ENCODE measurements at regions not wholly inside any gene's neighbourhood (a gene's known extent, or its start where the extent isn't known, plus 50 kb on each side); places are given as distances from the start of the nearest gene placed in this dataset.

- H3K4me3 ChIP-seq (ENCODE audit: low read length) = no peak overlapping the region
- no peaks in the 10 kb centered on the region for H3F3A ChIP-seq (ENCODE audit: insufficient read depth, low read length, poor library complexity, severe bottlenecking)
- H2AFZ ChIP-seq (ENCODE audit: low read depth, low read length) = no peak overlapping the region
- no peak for TF ChIP-seq EZH2 (IDR thresholded peaks at IDR 0.05; ENCODE audit: borderline replicate concordance, insufficient read depth, low read length, poor library complexity, severe bottlenecking)
- TF ChIP-seq TAF1 (IDR thresholded peaks at IDR 0.05; ENCODE audit: low read depth) = no peak
- no peak for TF ChIP-seq EP300 (conservative IDR thresholded peaks at IDR 0.05; ENCODE audit: poor library complexity, severe bottlenecking)
- TF ChIP-seq SMC3 (conservative IDR thresholded peaks at IDR 0.05; ENCODE audit: poor library complexity) = no peak
- no peak for TF ChIP-seq POLR2AphosphoS5 (IDR thresholded peaks at IDR 0.05)
- TF ChIP-seq MXI1 (conservative IDR thresholded peaks at IDR 0.05; ENCODE audit: poor library complexity, severe bottlenecking) = no peak
- TF ChIP-seq RAD21 (conservative IDR thresholded peaks at IDR 0.05) = no peak
- TF ChIP-seq REST (IDR thresholded peaks at IDR 0.05; ENCODE audit: borderline replicate concordance) = no peak
- TF ChIP-seq, protein P1, sequence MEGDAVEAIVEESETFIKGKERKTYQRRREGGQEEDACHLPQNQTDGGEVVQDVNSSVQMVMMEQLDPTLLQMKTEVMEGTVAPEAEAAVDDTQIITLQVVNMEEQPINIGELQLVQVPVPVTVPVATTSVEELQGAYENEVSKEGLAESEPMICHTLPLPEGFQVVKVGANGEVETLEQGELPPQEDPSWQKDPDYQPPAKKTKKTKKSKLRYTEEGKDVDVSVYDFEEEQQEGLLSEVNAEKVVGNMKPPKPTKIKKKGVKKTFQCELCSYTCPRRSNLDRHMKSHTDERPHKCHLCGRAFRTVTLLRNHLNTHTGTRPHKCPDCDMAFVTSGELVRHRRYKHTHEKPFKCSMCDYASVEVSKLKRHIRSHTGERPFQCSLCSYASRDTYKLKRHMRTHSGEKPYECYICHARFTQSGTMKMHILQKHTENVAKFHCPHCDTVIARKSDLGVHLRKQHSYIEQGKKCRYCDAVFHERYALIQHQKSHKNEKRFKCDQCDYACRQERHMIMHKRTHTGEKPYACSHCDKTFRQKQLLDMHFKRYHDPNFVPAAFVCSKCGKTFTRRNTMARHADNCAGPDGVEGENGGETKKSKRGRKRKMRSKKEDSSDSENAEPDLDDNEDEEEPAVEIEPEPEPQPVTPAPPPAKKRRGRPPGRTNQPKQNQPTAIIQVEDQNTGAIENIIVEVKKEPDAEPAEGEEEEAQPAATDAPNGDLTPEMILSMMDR (IDR thresholded peaks at IDR 0.05; ENCODE audit: poor library complexity, severe bottlenecking) = no peak
- H3K36me3 ChIP-seq (ENCODE audit: insufficient read depth, low read length) = no peaks in the 10 kb centered on the region
- H3K9ac ChIP-seq (ENCODE audit: low read length) = no peak overlapping the region
- H3K27ac ChIP-seq (ENCODE audit: low read length) = no peak overlapping the region
- H3K27me3 ChIP-seq (ENCODE audit: insufficient read depth, low read depth, low read length) = no peaks in the 10 kb centered on the region
- H3K79me2 ChIP-seq (replicated peaks; ENCODE audit: insufficient read depth, low read length) = no peaks in the 10 kb centered on the region
- H3K4me2 ChIP-seq (ENCODE audit: low read length) = no peak overlapping the region
- H3K9me2 ChIP-seq (ENCODE audit: insufficient read depth, low read length) = no peaks in the 10 kb centered on the region
- H3K9me3 ChIP-seq (ENCODE audit: low read length) = no peaks in the 10 kb centered on the region
- H4K20me1 ChIP-seq (ENCODE audit: insufficient read depth) = no peaks in the 10 kb centered on the region
These were observed 64.2 kb upstream of the BTN3A2 start for GRCh38 chr6:26300828-26301227.

GRCh38 chr6:26301638-26302037 lies 63.4 kb upstream of the BTN3A2 start:
- Histone ChIP-seq H3K79me2 (replicated peaks; ENCODE audit: insufficient read depth, low read length) (no peaks in the 10 kb centered on the region), H3K27me3 (ENCODE audit: insufficient read depth, low read depth, low read length) (no peaks in the 10 kb centered on the region), H3K36me3 (ENCODE audit: insufficient read depth, low read length) (no peaks in the 10 kb centered on the region), H4K20me1 (ENCODE audit: insufficient read depth) (no peaks in the 10 kb centered on the region), H3K9me2 (ENCODE audit: insufficient read depth, low read length) (no peaks in the 10 kb centered on the region), H3F3A (ENCODE audit: insufficient read depth, low read length, poor library complexity, severe bottlenecking) (no peaks in the 10 kb centered on the region), H2AFZ (ENCODE audit: low read depth, low read length) (no peak overlapping the region), H3K27ac (ENCODE audit: low read length) (no peak overlapping the region), H3K4me3 (ENCODE audit: low read length) (no peak overlapping the region), H3K9ac (ENCODE audit: low read length) (no peak overlapping the region), H3K9me3 (ENCODE audit: low read length) (no peaks in the 10 kb centered on the region), H3K4me2 (ENCODE audit: low read length) (no peak overlapping the region)
- no peak for TF ChIP-seq SMC3 (conservative IDR thresholded peaks at IDR 0.05; ENCODE audit: poor library complexity)
- TF ChIP-seq RAD21 (conservative IDR thresholded peaks at IDR 0.05) = no peak
- no peak for TF ChIP-seq TAF1 (IDR thresholded peaks at IDR 0.05; ENCODE audit: low read depth)
- TF ChIP-seq, protein P1 (IDR thresholded peaks at IDR 0.05; ENCODE audit: poor library complexity, severe bottlenecking) = no peak
- TF ChIP-seq MXI1 (conservative IDR thresholded peaks at IDR 0.05; ENCODE audit: poor library complexity, severe bottlenecking) = no peak
